ENCODE measurements at regions not wholly inside any gene's neighbourhood (a gene's known extent, or its start where the extent isn't known, plus 50 kb on each side); places are given as distances from the start of the nearest gene placed in this dataset.
"Not testable (repeated sequence)": the region's sequence is repeated elsewhere in the genome, so short reads cannot be mapped to it uniquely, and the experiment has no call there.

DNA sequence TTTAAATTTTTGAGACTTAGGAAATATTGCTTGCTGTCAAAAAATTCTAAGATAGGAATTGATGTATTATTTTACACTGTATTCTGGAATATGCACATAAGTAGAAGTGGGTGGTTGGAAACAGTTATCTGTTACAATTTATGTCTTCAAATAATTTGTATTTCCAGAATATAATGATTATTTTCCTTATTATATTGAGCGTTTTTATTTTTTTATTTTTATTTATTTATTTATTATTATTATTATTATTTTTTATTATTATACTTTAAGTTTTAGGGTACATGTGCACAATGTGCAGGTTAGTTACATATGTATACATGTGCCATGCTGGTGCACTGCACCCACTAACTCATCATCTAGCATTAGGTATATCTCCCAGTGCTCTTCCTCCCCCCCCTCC, 320.1 kb downstream of the GRXCR1 start:
- not testable (repeated sequence) for TF ChIP-seq POLR2A (IDR thresholded peaks at IDR 0.05; ENCODE audit: low read depth, low read length); TAF1 (IDR thresholded peaks at IDR 0.05; ENCODE audit: borderline replicate concordance, low read depth, low read length)

Data from GM12892 (cell line).